Karpas-422 (cell line): ENCODE measurements at regions not wholly inside any gene's neighbourhood (a gene's known extent, or its start where the extent isn't known, plus 50 kb on each side); places are given as distances from the start of the nearest gene placed in this dataset.
A peak's percentile ranks its signal among the peaks of the same experiment; 100 is the strongest.

ENCODE experiments used
- DNase-seq: peaks from one replicate; pipeline ENCODE4 v3.0.0-alpha.2; 2015
- H2AFZ ChIP-seq: fragments of 200-600 bp; sonication (generic); 2 replicates; pipeline ENCODE4 v1.6.1; 2014; ENCODE audit warnings: antibody characterized with exemption, low read length, mixed read lengths
- H3K27ac ChIP-seq: fragments of 200-600 bp; sonication (generic); 2 replicates; pipeline ENCODE4 v1.5.1; 2014; ENCODE audit warnings: mild to moderate bottlenecking, low read length, moderate library complexity
- H3K27me3 ChIP-seq: fragments of 200-600 bp; sonication (generic); 2 replicates; pipeline ENCODE4 v1.6.1; 2014; ENCODE audit warnings: low read length, mixed read lengths
- H3K36me3 ChIP-seq: fragments of 200-600 bp; sonication (generic); 2 replicates; pipeline ENCODE4 v1.6.1; 2014; ENCODE audit warnings: low read length, mixed read lengths; ENCODE audit not compliant: insufficient read depth
- H3K4me1 ChIP-seq: fragments of 200-600 bp; sonication (generic); 2 replicates; pipeline ENCODE4 v1.6.1; 2014; ENCODE audit warnings: mild to moderate bottlenecking, low read length, mixed read lengths
- H3K4me2 ChIP-seq: fragments of 200-600 bp; sonication (generic); 2 replicates; pipeline ENCODE4 v1.6.1; 2014; ENCODE audit warnings: low read length, low read depth, mild to moderate bottlenecking; ENCODE audit not compliant: poor library complexity, severe bottlenecking
- H3K4me3 ChIP-seq: fragments of 200-600 bp; sonication (generic); 2 replicates; pipeline ENCODE4 v1.5.1; 2014; ENCODE audit warnings: mild to moderate bottlenecking, antibody characterized with exemption, low read length, mixed read lengths
- H3K79me2 ChIP-seq: fragments of 200-600 bp; sonication (generic); 2 replicates; pipeline ENCODE4 v1.6.1; 2014; ENCODE audit warnings: mild to moderate bottlenecking, low read length, mixed read lengths
- H3K9ac ChIP-seq: fragments of 200-600 bp; sonication (generic); 2 replicates; pipeline ENCODE4 v1.6.0; 2014; ENCODE audit warnings: low read length
- H3K9me2 ChIP-seq: fragments of 200-600 bp; sonication (generic), shearing (Covaris generic); replicated peaks from 2 replicates; pipeline ENCODE4 v1.6.0; 2014; ENCODE audit warnings: mild to moderate bottlenecking, low read length, moderate library complexity; ENCODE audit not compliant: insufficient read depth
- H3K9me3 ChIP-seq: fragments of 300-700, 200-600 bp; sonication (generic); 2 replicates; pipeline ENCODE4 v1.6.1; 2014; ENCODE audit warnings: low read length, mixed read lengths
- H4K20me1 ChIP-seq: fragments of 200-600 bp; sonication (generic); 2 replicates; pipeline ENCODE4 v1.6.1; 2014; ENCODE audit warnings: mild to moderate bottlenecking, antibody characterized with exemption, low read length, low read depth; ENCODE audit not compliant: insufficient read depth

DNA sequence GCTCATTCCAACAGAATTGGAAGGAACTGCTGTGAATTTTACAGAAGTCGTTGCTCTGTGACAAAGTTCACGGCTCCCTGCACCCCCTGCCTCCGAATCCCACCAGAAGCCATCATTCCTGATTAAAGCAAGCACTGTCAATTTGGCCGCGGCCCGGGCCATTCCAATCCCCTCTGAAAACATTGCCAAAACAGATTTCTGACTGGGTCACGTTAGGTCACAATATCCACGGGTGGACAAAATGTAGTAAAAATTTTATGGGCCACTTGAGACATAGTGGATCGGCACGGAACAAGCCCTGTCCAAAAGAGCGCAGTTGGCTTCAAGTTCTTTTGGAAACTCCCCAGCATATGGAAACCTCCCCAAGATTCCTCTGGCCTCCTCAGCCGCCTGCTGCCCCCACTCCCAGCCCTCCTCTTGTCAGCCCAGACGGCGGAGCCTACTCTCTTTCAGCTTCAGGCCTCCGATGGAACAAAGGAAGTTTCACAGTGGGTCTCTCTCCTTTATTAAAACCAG is 67.2 kb upstream of the IFNAR2 start:
- no peak overlapping the region for H3K9ac ChIP-seq
- no peaks in the 10 kb centered on the region for H3K9me3 ChIP-seq
- DNase-seq = no peak
- no peaks in the 10 kb centered on the region for H4K20me1 ChIP-seq
- H2AFZ ChIP-seq = no peak overlapping the region
- H3K4me1 ChIP-seq = no peaks in the 10 kb centered on the region
- H3K36me3 ChIP-seq = no peaks in the 10 kb centered on the region
- no peak overlapping the region for H3K27ac ChIP-seq
- H3K9me2 ChIP-seq = no peaks in the 10 kb centered on the region
- H3K4me2 ChIP-seq = no peak overlapping the region
- H3K4me3 ChIP-seq = no peak overlapping the region
- no peaks in the 10 kb centered on the region for H3K27me3 ChIP-seq
- no peaks in the 10 kb centered on the region for H3K79me2 ChIP-seq

- Histone ChIP-seq H3K4me2 (no peak overlapping the region), H3K9ac (no peak overlapping the region), H2AFZ (no peak overlapping the region), H3K79me2 (no peaks in the 10 kb centered on the region), H3K27me3 (no peaks in the 10 kb centered on the region), H3K36me3 (no peaks in the 10 kb centered on the region), H3K4me3 (no peak overlapping the region), H3K27ac (no peak overlapping the region), H3K4me1 (peaks cover 7% of the 10 kb centered on the region), H3K9me3 (no peaks in the 10 kb centered on the region), H4K20me1 (no peaks in the 10 kb centered on the region), H3K9me2 (no peaks in the 10 kb centered on the region)
- no peak for DNase-seq
Observed at GRCh38 chr21:33168886-33169285, 60.9 kb upstream of the IFNAR2 start.

GRCh38 chr21:33169359-33169758 is 60.4 kb upstream of the IFNAR2 start:
- H3K4me3 ChIP-seq = no peak overlapping the region
- DNase-seq = peak; percentile 74

DNA sequence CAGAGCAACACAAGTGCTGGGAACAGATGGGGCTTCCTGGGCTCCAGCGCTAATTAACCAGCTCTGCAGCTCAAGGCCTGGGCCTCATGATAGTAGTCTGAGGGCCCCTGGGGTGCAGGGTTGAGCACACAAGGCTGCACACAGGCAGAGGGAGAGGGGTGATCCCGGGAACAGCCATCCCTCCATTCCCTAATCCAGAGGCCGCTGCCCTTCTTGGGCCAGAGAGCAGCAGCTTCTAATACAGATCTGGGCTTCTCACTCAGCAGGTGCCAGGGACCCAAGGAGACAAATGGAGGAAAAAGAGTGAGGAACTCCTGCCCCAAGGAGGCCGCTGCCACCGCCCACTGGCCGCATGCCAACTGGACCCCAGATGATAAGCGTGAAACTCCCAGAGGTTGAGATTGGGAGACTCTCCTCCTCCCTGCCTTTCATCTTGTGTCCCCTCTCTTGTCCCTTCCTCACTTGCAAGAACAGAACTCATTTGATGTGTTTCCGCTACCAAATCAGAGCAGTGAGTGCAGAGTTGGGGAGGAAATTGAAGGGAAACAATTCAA is 58.0 kb upstream of the IFNAR2 start:
- Histone ChIP-seq H2AFZ (no peak overlapping the region), H3K79me2 (no peaks in the 10 kb centered on the region), H3K4me3 (no peak overlapping the region), H4K20me1 (no peaks in the 10 kb centered on the region), H3K4me2 (no peak overlapping the region), H3K9me3 (no peaks in the 10 kb centered on the region), H3K9me2 (no peaks in the 10 kb centered on the region), H3K27me3 (no peaks in the 10 kb centered on the region), H3K36me3 (no peaks in the 10 kb centered on the region), H3K27ac (no peak overlapping the region), H3K4me1 (peaks cover 7% of the 10 kb centered on the region), H3K9ac (no peak overlapping the region)
- DNase-seq = no peak

More at GRCh38 chr21:33169359-33169758, 60.4 kb upstream of the IFNAR2 start:
- Histone ChIP-seq H3K27ac (no peak overlapping the region), H3K4me2 (no peak overlapping the region), H2AFZ (no peak overlapping the region; the same call in 1 of the 2 replicates), H3K79me2 (no peaks in the 10 kb centered on the region), H3K9ac (no peak overlapping the region), H3K27me3 (no peaks in the 10 kb centered on the region), H3K36me3 (no peaks in the 10 kb centered on the region), H3K9me2 (no peaks in the 10 kb centered on the region), H3K9me3 (no peaks in the 10 kb centered on the region), H3K4me1 (peaks cover 7% of the 10 kb centered on the region), H4K20me1 (no peaks in the 10 kb centered on the region)

GRCh38 chr21:33174756-33175155 is 55.0 kb upstream of the IFNAR2 start:
- Histone ChIP-seq H3K4me2 (no peak overlapping the region), H2AFZ (no peak overlapping the region), H3K9ac (no peak overlapping the region), H3K27ac (no peak overlapping the region), H3K9me3 (no peaks in the 10 kb centered on the region), H3K79me2 (no peaks in the 10 kb centered on the region), H4K20me1 (no peaks in the 10 kb centered on the region), H3K9me2 (no peaks in the 10 kb centered on the region), H3K4me3 (no peak overlapping the region), H3K4me1 (0 out of 2 replicates have a peak, but pooled peaks cover under 1% of the 10 kb centered on the region), H3K27me3 (no peaks in the 10 kb centered on the region), H3K36me3 (no peaks in the 10 kb centered on the region)
- DNase-seq = no peak
